Activated CD4-positive, alpha-beta T cell treated with anti-CD3 and anti-CD28 coated beads, Interleukin-2, Interleukin-4, amounts not matched to agents 100 ng/mL and 50 ng/mL, durations not matched to agents 16 hours and 8 hours (primary cell): ENCODE measurements at regions not wholly inside any gene's neighbourhood (a gene's known extent, or its start where the extent isn't known, plus 50 kb on each side); places are given as distances from the start of the nearest gene placed in this dataset.
"Not testable (repeated sequence)": the region's sequence is repeated elsewhere in the genome, so short reads cannot be mapped to it uniquely, and the experiment has no call there.

Source experiments
- DNase-seq: peaks from one replicate; pipeline ENCODE4 v3.0.0-alpha.2; 2020; ENCODE audit warnings: low spot score

DNA sequence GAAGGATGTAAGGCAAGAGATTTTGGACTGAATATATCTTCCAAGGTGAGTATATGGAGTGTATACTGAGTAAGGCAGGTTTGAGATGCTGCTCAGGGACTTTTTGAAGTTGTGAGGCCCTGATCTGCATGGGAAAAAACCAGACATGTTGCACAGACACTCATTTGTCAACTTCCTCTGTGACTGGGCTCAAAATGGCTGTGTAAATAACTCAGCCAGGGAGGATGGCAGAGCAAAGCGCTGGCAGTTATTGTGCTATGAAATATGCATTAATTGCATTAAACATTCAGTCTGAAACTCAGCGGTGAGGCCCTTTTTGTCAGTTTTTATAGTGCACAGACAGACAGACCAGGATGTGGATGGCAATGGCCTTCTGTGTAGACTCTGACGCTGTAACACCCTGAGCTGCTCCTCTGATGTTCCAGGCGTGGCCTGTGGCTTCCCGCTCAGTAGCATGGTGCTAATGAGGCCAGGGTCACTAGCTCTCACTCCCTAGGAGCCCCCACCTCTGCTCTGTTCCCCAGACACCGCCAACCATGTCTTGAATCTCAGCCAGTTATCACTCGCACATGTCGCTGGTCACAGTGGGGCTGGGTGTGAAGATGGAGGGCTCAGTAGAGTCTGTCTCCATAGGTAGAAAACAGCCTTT is 307.0 kb upstream of the PROX1 start:
- no peak for DNase-seq

GRCh38 chr1:213681788-213682340 is 305.9 kb upstream of the PROX1 start:
- DNase-seq: no peak

DNA sequence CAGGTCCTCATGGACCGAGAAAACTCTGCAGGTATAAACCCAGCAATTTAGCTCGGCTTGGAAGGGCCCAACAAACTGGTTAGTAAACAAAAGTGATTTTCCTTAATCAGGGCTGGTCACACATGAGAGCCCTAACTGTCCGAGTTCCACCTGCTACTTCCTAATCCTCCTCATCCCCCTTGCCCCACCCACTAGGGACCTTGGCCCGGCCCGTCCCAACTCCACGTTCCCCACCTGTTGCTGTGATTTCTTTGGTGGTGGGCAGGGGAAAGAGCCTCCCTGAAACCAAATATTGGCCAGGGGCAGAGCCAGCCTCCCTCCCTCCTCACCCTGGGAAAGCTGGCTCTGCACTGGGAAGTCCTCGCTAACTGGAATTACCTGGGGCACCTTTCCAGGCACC is 304.2 kb upstream of the PROX1 start:
- no peak for DNase-seq

DNA sequence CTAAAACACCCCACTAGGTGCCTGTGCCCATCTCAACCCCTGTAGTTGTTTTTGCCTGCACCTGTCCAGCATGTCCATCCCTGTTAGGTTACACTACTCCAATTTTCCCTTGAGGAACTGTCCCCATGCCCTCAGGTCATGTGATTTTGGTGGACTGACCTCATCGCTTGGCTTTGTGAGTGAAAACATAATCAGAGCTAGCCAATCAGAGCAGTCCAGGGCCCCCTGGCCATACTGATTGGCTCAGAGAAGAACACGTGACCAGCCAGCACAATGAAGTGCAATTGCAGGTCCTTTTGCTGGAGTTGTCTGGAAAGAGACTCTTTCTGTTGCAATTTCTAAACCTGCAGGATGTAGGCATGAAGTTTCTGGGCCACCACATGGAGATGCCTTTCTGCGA is 303.3 kb upstream of the PROX1 start:
- no peak for DNase-seq

DNA sequence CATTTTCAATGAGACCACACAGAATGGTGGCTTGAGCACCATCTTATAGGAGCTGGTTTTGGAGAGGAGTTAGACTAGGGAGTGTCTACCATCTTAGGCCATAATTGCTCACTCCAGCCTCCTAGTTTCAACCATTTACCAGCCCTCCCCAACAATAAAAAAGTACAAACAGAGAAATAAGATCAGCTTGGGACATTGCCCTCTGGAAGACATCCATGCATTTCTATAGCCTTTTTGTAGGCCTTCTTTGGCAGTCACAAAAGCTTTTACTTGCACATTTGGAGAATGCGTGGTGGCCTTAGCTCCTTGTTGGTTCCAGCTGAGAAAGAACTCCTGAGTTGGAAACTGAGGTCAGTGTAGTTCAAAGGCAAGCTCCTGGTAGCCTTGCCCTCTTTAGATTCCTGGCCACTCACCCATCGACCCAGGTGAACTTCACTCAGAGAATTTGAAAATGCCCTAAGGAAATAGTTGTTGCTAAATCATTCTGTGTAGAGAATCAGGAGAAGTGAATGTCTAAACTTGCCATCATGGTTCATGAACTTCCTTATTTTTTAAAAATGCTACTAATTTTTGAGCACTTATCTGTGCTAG is 301.7 kb upstream of the PROX1 start:
- DNase-seq: no peak

DNA sequence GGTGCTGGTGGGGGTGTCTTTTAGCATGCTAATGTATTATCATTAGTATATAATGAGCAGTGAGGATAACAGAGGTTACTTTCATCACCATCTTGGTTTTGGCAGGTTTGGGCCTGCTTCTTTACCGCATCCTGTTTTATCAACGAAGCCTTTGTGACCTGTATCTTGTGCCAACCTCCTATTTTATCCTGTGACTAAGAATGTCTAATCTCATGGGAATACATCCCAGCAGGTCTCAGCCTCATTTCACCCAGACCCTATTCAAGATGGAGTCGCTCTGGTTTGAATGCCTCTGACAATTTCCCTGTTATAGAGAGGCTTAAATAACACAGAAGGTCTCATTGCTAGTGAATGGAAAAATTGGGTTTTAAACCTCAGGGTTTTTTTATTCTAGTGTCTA is 300.8 kb upstream of the PROX1 start:
- DNase-seq: no peak

DNA sequence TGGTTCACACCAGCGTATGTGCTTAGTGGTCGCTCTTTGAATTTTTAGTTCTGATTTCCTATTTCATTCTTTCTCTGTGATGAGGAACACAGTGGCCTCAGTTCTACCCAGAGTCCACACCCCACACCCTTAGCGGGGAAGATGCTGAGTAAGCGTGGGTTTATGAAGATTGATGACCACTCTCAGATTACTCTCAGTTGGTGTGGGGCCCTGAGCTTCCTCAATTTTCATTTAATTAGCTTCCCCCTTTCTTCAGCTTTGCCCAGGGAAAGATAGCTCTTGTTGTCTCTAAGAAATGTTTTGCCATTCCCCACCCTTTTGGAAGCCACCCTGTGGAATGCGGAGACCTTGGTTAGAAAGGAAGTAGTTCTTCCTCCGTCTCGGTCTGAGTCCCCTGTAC is 299.9 kb upstream of the PROX1 start:
- DNase-seq: no peak

DNA sequence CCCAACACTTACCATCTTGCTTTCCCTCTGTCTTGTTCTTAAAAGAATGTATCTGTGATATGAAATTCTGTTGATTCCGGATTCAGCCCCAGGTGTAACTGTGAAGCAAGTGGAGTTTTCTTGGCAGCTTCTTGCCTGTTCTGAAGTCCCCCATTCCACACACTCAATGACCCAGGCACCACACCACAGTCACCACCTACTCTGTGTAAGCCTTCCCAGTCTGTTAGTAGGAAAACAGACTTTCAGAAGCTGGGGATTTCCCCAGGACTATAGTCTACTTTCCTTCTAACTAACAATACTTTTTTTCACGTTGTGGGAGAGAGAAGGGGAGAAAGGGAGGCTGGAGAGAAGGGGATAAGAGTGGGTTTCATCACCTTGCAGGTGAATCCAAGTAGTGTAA is 299.1 kb upstream of the PROX1 start:
- DNase-seq: no peak

- DNase-seq: no peak
These were observed 298.5 kb upstream of the PROX1 start for GRCh38 chr1:213689260-213689659.

GRCh38 chr1:213690341-213690917 is 297.3 kb upstream of the PROX1 start:
- no peak for DNase-seq

DNA sequence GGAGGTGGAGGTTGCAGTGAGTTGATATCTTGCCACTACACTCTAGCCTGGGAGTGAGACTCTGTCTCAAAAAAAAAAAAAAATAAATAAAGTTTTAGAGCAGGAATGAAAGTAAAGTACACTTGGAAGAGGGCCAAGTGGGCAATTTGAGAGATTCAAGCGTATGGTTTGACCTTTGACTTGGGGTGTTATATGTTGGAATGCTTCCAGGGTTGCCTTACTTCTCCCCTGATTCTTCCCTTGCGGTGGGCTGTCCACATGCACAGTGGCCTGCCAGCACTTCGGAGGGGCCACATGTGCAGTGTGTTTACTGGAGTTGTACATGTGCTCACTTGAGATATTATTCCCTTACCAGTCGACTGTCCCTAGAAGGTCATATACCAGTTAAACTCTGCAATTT is 295.5 kb upstream of the PROX1 start:
- no peak for DNase-seq

DNA sequence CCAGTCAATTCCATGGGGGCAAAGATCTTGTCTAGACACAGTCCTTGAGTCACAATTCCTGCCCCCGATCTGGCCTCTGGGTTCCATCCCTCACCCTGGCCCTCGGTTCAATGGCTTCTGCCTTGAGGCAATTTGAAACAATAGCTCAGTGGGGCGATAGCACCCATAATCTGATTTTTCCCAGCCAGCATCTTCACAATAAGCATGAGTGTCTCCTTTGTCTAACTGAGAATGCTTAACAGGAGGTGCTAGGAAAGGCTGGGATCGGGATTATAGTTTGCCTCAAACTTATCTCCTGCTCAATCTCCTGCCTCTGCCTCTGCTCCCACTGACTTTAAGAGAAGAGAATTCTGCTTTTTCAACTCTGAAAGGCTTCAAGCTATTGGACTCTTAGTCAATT is 293.9 kb upstream of the PROX1 start:
- DNase-seq: no peak

DNA sequence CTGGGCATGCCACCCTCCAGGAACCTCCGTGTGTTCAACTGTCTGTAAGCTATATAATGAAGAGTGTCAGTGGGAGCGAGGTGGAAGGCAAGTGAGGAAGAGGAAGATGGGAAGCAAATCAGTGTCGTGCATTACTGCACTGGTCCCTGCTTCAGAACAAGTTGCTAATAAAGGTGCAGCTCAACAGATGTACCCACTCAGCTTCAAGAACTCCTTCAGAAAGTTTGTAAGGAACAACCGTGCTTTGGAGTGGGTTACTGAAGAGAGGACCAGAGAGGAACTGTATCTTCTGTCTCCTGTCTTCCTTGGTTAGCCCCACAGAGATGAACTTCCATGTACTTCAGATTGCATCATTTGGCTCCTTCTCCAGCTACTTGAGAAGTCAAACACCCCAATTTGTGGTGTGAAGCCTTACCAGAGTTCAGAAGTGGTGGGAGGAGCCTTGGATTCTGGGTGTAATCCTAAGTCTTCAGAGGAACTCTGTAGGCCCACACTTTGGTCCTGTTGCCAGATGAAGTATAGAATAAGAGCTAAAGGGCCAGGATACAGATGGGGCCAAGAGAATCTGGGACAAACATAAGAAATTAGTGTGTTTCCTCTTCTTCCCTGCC is 290.5 kb upstream of the PROX1 start:
- no peak for DNase-seq

GRCh38 chr1:213698092-213698702 is 289.6 kb upstream of the PROX1 start:
- DNase-seq: no peak

- no peak for DNase-seq
These were observed 285.1 kb upstream of the PROX1 start for GRCh38 chr1:213702703-213703102.

DNA sequence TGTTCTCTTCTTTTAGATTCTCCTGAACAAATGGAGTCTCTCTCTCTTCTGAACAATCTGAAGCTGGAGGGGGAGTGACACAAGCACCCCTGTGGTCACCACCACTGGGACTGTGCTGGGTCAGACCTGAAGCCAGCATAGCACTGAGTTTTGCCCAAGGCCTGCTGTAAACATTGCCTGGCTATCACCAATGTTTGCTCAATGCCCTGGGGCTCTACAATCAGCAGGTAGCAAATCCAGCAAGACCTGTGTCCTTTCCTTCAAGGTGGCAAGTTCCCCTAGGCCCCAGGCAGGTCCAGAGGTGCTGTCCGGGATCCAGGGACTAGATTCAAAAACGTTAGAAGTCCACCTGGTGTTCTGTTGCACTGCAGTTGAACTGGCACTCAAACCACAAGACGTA is 282.8 kb upstream of the PROX1 start:
- DNase-seq: no peak

DNA sequence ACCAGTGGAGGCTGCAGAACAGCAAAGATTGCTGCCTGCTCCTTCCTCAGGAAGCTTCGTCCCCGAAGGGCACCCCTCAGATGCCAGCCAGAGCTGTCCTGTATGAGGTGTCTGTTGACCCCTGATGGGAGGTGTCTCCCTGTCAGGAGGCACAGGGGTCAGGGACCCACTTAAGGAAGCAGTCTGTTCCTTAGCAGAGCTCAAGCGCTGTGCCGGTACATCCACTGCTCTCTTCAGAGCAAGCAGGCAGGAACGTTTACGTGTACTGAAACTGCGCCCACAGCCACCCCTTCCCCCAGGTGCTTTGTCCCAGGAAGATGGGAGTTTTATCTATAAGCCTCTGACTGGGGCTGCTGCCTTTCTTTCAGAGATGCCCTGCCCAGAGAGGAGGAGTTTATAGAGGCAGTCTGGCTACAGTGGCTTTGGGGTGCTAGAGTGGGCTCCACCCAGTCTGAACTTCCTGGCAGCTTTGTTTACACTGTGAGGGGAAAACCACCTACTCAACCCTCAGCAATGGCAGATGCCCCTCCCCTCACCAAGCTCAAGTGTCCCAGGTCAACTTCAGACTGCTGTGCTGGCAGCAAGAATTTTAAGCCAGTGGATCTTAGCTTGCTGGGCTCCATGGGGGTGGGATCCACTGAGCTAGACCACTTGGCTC is 275.8 kb upstream of the PROX1 start:
- not testable (repeated sequence) for DNase-seq

DNA sequence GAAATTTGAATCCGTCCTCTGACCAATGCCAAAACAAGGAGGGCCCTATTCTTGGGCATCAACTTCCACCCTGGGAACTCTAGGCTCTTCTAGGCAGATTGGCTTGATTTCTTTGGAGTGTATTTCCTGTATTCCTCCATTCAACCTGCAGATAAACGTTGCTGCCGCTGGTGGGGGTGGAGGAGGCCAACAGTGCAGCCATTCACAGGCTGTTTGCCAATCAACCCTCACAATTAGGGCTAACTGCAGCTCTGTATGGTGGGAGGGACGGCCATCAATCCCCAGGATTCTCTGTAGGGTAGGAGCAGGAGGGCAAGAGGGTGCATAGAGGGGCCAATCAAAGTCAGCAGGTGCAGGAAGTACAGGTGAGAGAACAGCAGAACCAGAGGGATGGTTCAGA is 273.1 kb upstream of the PROX1 start:
- DNase-seq: no peak

DNA sequence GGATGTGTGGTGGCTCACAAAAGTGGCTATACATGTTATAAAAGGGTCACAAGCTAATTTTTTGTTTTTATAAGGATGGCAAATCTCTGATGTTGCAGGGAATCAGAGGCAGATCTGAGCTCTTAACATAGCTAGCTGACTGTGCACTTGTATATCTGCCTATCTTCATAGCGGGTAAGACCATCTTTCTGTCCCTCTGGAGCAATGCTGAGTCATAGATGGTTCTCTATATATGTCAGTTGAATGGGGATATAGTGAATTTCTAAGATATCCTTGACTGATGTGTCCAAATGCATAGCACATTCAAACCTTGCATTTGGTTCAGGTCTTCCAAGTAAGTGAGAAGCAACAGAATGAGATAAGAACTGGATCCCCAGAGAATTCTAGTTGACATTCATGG is 272.6 kb upstream of the PROX1 start:
- no peak for DNase-seq

- no peak for DNase-seq
These were observed 268.3 kb upstream of the PROX1 start for GRCh38 chr1:213719462-213719861.

- no peak for DNase-seq
These were observed 267.7 kb upstream of the PROX1 start for GRCh38 chr1:213720032-213720431.

DNA sequence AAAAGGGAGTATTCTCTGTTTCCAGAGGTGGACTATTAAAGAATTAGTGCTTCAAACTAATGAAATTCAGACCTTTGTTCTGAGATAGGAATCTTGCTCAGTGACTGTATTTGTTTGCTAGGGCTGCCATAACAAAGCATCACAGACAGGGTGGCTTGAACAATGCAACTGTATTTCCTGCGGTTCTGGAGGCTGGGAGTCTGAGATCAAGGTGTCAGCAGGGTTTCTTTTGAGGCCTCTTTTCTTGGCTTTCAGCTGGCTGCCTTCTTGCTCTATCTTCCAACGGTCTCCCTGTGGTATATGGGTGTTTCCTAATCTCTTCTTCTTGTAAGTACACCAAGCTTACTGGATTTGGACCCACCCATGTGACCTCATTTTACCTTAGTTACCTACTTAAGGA is 264.6 kb upstream of the PROX1 start:
- no peak for DNase-seq
